SK-N-SH (cell line): ENCODE measurements at regions not wholly inside any gene's neighbourhood (a gene's known extent, or its start where the extent isn't known, plus 50 kb on each side); places are given as distances from the start of the nearest gene placed in this dataset.

ENCODE experiments used
- EP300 ChIP-seq, 2 experiments: IDR thresholded peaks; 2 replicates each; pipeline versions ENCODE4 v1.4.0 to v1.6.1; 2012; ENCODE audit warnings: borderline replicate concordance in 1 of 2, low read depth in 1 of 2, low read length in 1 of 2
- EZH2phosphoT487 ChIP-seq: fragments of 200-600 bp; sonication (generic); IDR thresholded peaks from 2 replicates; pipeline ENCODE4 v1.6.1; 2017; ENCODE audit warnings: low read depth, mixed run types, mild to moderate bottlenecking, antibody characterized with exemption, moderate library complexity, borderline replicate concordance
- FOSL2 ChIP-seq: IDR thresholded peaks from 2 replicates; pipeline ENCODE4 v1.4.0; 2012; ENCODE audit warnings: low read depth, mild to moderate bottlenecking, moderate library complexity, borderline replicate concordance
- NRF1 ChIP-seq: IDR thresholded peaks from 2 replicates; pipeline ENCODE4 v1.6.1; 2012; ENCODE audit warnings: low read depth, mild to moderate bottlenecking, low read length
- POLR2AphosphoS5 ChIP-seq: IDR thresholded peaks from 2 replicates; pipeline ENCODE4 v1.6.1; 2012; ENCODE audit warnings: low read depth, low read length
- RAD21 ChIP-seq: IDR thresholded peaks from 2 replicates; pipeline ENCODE4 v1.6.1; 2012; ENCODE audit warnings: mild to moderate bottlenecking, low read length
- TF ChIP-seq, protein P1 (sequence below): fragments of 200-600 bp; sonication (generic); IDR thresholded peaks from 2 replicates; pipeline ENCODE4 v1.6.1; 2017; ENCODE audit warnings: antibody characterized with exemption, mild to moderate bottlenecking, moderate library complexity
- TF ChIP-seq, protein P2 (sequence below): fragments of 150-350 bp; IDR thresholded peaks from 2 replicates; pipeline ENCODE4 v1.6.1; 2016; ENCODE audit warnings: mild to moderate bottlenecking, low read depth, low read length

DNA sequence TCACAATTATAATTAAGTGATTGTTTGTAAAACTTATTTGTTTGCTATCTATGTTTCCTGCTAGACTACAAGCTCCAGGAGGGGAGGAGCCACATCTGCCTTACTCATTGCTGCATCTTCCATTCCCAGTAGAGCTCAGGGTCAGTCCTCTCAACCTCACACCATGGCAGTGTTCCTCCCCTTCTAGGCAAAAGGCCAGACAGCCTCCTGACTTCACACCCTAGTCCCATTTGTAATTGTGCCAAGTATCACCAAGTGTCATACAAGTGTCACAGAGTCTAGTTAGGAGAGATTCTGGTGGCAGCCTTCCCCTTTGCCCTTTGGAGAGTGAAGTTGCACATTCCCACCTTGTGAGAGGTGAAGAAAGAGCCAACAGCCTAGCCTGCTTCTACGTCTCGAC, 490.4 kb downstream of the INSC start:
- TF ChIP-seq, protein P1, sequence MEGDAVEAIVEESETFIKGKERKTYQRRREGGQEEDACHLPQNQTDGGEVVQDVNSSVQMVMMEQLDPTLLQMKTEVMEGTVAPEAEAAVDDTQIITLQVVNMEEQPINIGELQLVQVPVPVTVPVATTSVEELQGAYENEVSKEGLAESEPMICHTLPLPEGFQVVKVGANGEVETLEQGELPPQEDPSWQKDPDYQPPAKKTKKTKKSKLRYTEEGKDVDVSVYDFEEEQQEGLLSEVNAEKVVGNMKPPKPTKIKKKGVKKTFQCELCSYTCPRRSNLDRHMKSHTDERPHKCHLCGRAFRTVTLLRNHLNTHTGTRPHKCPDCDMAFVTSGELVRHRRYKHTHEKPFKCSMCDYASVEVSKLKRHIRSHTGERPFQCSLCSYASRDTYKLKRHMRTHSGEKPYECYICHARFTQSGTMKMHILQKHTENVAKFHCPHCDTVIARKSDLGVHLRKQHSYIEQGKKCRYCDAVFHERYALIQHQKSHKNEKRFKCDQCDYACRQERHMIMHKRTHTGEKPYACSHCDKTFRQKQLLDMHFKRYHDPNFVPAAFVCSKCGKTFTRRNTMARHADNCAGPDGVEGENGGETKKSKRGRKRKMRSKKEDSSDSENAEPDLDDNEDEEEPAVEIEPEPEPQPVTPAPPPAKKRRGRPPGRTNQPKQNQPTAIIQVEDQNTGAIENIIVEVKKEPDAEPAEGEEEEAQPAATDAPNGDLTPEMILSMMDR: no peak
- TF ChIP-seq EZH2phosphoT487: no peak
- no peak for TF ChIP-seq POLR2AphosphoS5
- TF ChIP-seq, protein P2, sequence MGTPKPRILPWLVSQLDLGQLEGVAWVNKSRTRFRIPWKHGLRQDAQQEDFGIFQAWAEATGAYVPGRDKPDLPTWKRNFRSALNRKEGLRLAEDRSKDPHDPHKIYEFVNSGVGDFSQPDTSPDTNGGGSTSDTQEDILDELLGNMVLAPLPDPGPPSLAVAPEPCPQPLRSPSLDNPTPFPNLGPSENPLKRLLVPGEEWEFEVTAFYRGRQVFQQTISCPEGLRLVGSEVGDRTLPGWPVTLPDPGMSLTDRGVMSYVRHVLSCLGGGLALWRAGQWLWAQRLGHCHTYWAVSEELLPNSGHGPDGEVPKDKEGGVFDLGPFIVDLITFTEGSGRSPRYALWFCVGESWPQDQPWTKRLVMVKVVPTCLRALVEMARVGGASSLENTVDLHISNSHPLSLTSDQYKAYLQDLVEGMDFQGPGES: no peak
- TF ChIP-seq EP300 (IDR thresholded peaks at IDR 0.05; ENCODE audit: borderline replicate concordance in 1 of 2, low read depth in 1 of 2, low read length in 1 of 2): no peak
- no peak for TF ChIP-seq RAD21
- TF ChIP-seq FOSL2: no peak
- TF ChIP-seq NRF1: no peak
